ENCODE measurements at regions not wholly inside any gene's neighbourhood (a gene's known extent, or its start where the extent isn't known, plus 50 kb on each side); places are given as distances from the start of the nearest gene placed in this dataset.

- Histone ChIP-seq H3K4me1 (ENCODE audit: control insufficient read depth, insufficient read depth, low read length) (peaks cover 7% of the 10 kb centered on the region), H3K9me3 (ENCODE audit: control insufficient read depth, insufficient read depth, low read depth, low read length) (no peaks in the 10 kb centered on the region), H3K36me3 (ENCODE audit: control insufficient read depth in 2 of 2, insufficient read depth in 1 of 2, low read length in 2 of 2) (no peaks in the 10 kb centered on the region), H3K27ac (ENCODE audit: extremely low read depth, low read depth, low read length) (no peak overlapping the region), H3K4me3 (ENCODE audit: low read depth, low read length) (no peak overlapping the region)
- CTCF ChIA-PET = interaction anchor here (1.5 kb wide), 1 partner anchor 257 kb away, joined by 4 read pairs; no protein-coding TSS in a partner anchor
- POLR2A ChIA-PET = no interaction called here
- no peak for TF ChIP-seq ZBTB1 (tag by site-specific recombination; IDR thresholded peaks at IDR 0.05)
- TF ChIP-seq GLIS2 (tag by site-specific recombination; IDR thresholded peaks at IDR 0.05) = no peak
- no peak for TF ChIP-seq ZNF214 (tag by site-specific recombination; IDR thresholded peaks at IDR 0.05; ENCODE audit: borderline replicate concordance)
- TF ChIP-seq ZNF488 (tag by site-specific recombination; IDR thresholded peaks at IDR 0.05) = no peak
- no peak for TF ChIP-seq ZNF26 (tag by site-specific recombination; IDR thresholded peaks at IDR 0.05)
- TF ChIP-seq ZNF830 (tag by site-specific recombination; IDR thresholded peaks at IDR 0.05; ENCODE audit: low read depth) = no peak
- no peak for TF ChIP-seq ZNF530 (tag by site-specific recombination; IDR thresholded peaks at IDR 0.05; ENCODE audit: low read depth)
- TF ChIP-seq ZNF292 (tag by site-specific recombination; IDR thresholded peaks at IDR 0.05; ENCODE audit: borderline replicate concordance, low read depth) = no peak
- TF ChIP-seq INSM2 (tag by site-specific recombination; IDR thresholded peaks at IDR 0.05) = no peak
- no peak for TF ChIP-seq ZNF837 (tag by site-specific recombination; IDR thresholded peaks at IDR 0.05)
- TF ChIP-seq ZNF155 (tag by site-specific recombination; IDR thresholded peaks at IDR 0.05) = no peak
- no peak for TF ChIP-seq ZNF645 (tag by site-specific recombination; IDR thresholded peaks at IDR 0.05)
- TF ChIP-seq ZNF776 (tag by site-specific recombination; IDR thresholded peaks at IDR 0.05; ENCODE audit: borderline replicate concordance) = no peak
- TF ChIP-seq SP7 (tag by site-specific recombination; IDR thresholded peaks at IDR 0.05) = no peak
- no peak for TF ChIP-seq ZBTB44 (tag by site-specific recombination; IDR thresholded peaks at IDR 0.05)
- no peak for TF ChIP-seq YY2 (tag by site-specific recombination; IDR thresholded peaks at IDR 0.05)
- no peak for TF ChIP-seq ZNF785 (tag by site-specific recombination; IDR thresholded peaks at IDR 0.05)
- TF ChIP-seq ZNF48 (tag by site-specific recombination; IDR thresholded peaks at IDR 0.05) = no peak
- TF ChIP-seq FEZF1 (tag by site-specific recombination; IDR thresholded peaks at IDR 0.05) = no peak
- no peak for TF ChIP-seq ZBTB49 (tag by site-specific recombination; IDR thresholded peaks at IDR 0.05; ENCODE audit: low read depth)
These were observed 119.0 kb upstream of the MEF2A start for GRCh38 chr15:99446565-99447496.

Data from HEK293 (cell line).